CD4-positive, alpha-beta T cell (primary cell): ENCODE measurements at regions not wholly inside any gene's neighbourhood (a gene's known extent, or its start where the extent isn't known, plus 50 kb on each side); places are given as distances from the start of the nearest gene placed in this dataset.

Experiments
- ATAC-seq: fragments of 200-7000 bp; cut with Tn5 transposase; one replicate; pipeline ENCODE4 v1.10.0; 2022; ENCODE audit warnings: mild to moderate bottlenecking; ENCODE audit not compliant: poor library complexity
- CTCF ChIA-PET: fragments of 350-600 bp; sonication (Branson Sonifier 250); formaldehyde crosslinking; loops from one replicate; lab custom pipeline; 2021; ENCODE audit warnings: antibody characterized with exemption, inconsistent platforms; lab: Charles Lee
- POLR2A ChIA-PET: fragments of 350-600 bp; sonication (Branson Sonifier 250); formaldehyde crosslinking; loops from one replicate; lab custom pipeline; 2021; ENCODE audit warnings: antibody characterized with exemption, inconsistent platforms; lab: Charles Lee
- DNase-seq, 14 experiments: peaks; one replicate each; pipeline ENCODE4 v3.0.0-alpha.2; 2013 to 2020; ENCODE audit warnings: mixed read lengths in 2 of 14
- H3K27ac ChIP-seq, 2 donors: one replicate each; pipeline versions ENCODE4 v1.5.1 to v1.7.0; 2013; ENCODE audit warnings: low read length in 2 of 2, low read depth in 1 of 2, mild to moderate bottlenecking in 1 of 2
- H3K27me3 ChIP-seq, 2 experiments: 1 replicate in 1 of 2; 2 replicates in 1 of 2; pipeline versions ENCODE4 v1.6.1 to v1.7.0; 2013; ENCODE audit warnings: low read length in 2 of 2, control low read depth in 1 of 2, mild to moderate bottlenecking in 1 of 2, moderate library complexity in 1 of 2; ENCODE audit not compliant: insufficient read depth in 2 of 2, control insufficient read depth in 1 of 2
- H3K36me3 ChIP-seq: one replicate; pipeline ENCODE4 v1.6.1; 2013; ENCODE audit warnings: low read length, control low read depth; ENCODE audit not compliant: insufficient read depth
- H3K4me1 ChIP-seq: one replicate; pipeline ENCODE4 v1.6.1; 2013; ENCODE audit warnings: low read length, control low read depth; ENCODE audit not compliant: insufficient read depth
- H3K4me3 ChIP-seq: one replicate; pipeline ENCODE4 v1.5.1; 2013; ENCODE audit warnings: mild to moderate bottlenecking, low read length, moderate library complexity
- H3K9me3 ChIP-seq, 2 experiments: 1 replicate in 1 of 2; 2 replicates in 1 of 2; pipeline versions ENCODE4 v1.6.1 to v1.7.0; 2013; ENCODE audit warnings: low read length in 2 of 2, mild to moderate bottlenecking in 2 of 2, control low read depth in 1 of 2, moderate library complexity in 1 of 2; ENCODE audit not compliant: control insufficient read depth in 1 of 2, insufficient read depth in 1 of 2
- H3K27ac Mint-ChIP-seq: one replicate; pipeline ENCODE4 v1.8.0; 2020; ENCODE audit warnings: mixed read lengths
- H3K27me3 Mint-ChIP-seq: one replicate; pipeline ENCODE4 v1.8.0; 2021; ENCODE audit warnings: mixed read lengths
- H3K36me3 Mint-ChIP-seq: one replicate; pipeline ENCODE4 v1.8.0; 2021; ENCODE audit warnings: low read depth, mixed read lengths
- H3K4me1 Mint-ChIP-seq: one replicate; pipeline ENCODE4 v1.8.0; 2021; ENCODE audit warnings: low read depth, mixed read lengths
- H3K4me3 Mint-ChIP-seq: one replicate; pipeline ENCODE4 v1.8.0; 2020; ENCODE audit warnings: mild to moderate bottlenecking, mixed read lengths
- H3K9me3 Mint-ChIP-seq: one replicate; pipeline ENCODE4 v1.8.0; 2020; ENCODE audit warnings: mixed read lengths
- CTCF ChIP-seq: fragments of 200-600 bp; IDR thresholded peaks from one replicate; pipeline ENCODE4 v1.8.0; 2022; ENCODE audit warnings: antibody characterized with exemption, mild to moderate bottlenecking
- intact Hi-C, 2 experiments: fragments of 100-400 bp; cut with DNase I in 1 of 2; cut with micrococcal nuclease in 1 of 2; formaldehyde crosslinking; loops; one replicate each; pipeline versions ENCODE4 v1.15.1 to v1.9.0; 2023 to 2025; cut with DNase I, micrococcal nuclease

- H3K27ac Mint-ChIP-seq: no peak overlapping the region
- ATAC-seq: no peak
- H3K4me3 Mint-ChIP-seq: no peak overlapping the region
- peaks cover 7% of the 10 kb centered on the region for H3K4me1 Mint-ChIP-seq
- H3K4me3 ChIP-seq: no peak overlapping the region
- H3K36me3 ChIP-seq: no peaks in the 10 kb centered on the region
- no peak for DNase-seq
- H3K9me3 Mint-ChIP-seq: no peaks in the 10 kb centered on the region
- H3K27me3 ChIP-seq: no peaks in the 10 kb centered on the region
- CTCF ChIA-PET: no interaction called here
- POLR2A ChIA-PET: no interaction called here
- intact Hi-C loops: no loop called here
- no peaks in the 10 kb centered on the region for H3K9me3 ChIP-seq
- no peak overlapping the region for H3K27ac ChIP-seq
- no peak for TF ChIP-seq CTCF
- no peaks in the 10 kb centered on the region for H3K4me1 ChIP-seq
- H3K27me3 Mint-ChIP-seq: no peaks in the 10 kb centered on the region
- H3K36me3 Mint-ChIP-seq: no peaks in the 10 kb centered on the region
These were observed 164.4 kb upstream of the JARID2 start for GRCh38 chr6:15081447-15081846.

GRCh38 chr6:15082708-15083107 is 163.2 kb upstream of the JARID2 start:
- Histone ChIP-seq H3K36me3 (no peaks in the 10 kb centered on the region), H3K27ac (no peak overlapping the region), H3K9me3 (no peaks in the 10 kb centered on the region), H3K4me3 (no peak overlapping the region), H3K27me3 (no peaks in the 10 kb centered on the region), H3K4me1 (no peaks in the 10 kb centered on the region)
- no peak for TF ChIP-seq CTCF
- no peak for DNase-seq
- ChIA-PET CTCF (no interaction called here), POLR2A (no interaction called here)
- Mint-ChIP-seq H3K4me3 (no peak overlapping the region), H3K36me3 (no peaks in the 10 kb centered on the region), H3K4me1 (peaks cover 4% of the 10 kb centered on the region), H3K27me3 (no peaks in the 10 kb centered on the region), H3K27ac (no peak overlapping the region), H3K9me3 (no peaks in the 10 kb centered on the region)
- intact Hi-C loops: no loop called here
- no peak for ATAC-seq

- no peak for DNase-seq
- ChIA-PET POLR2A (no interaction called here), CTCF (no interaction called here)
- no peaks in the 10 kb centered on the region for H3K27me3 ChIP-seq
- H3K27ac ChIP-seq: no peak overlapping the region
- H3K4me3 ChIP-seq: no peak overlapping the region
- Mint-ChIP-seq H3K27ac (no peak overlapping the region), H3K4me3 (no peak overlapping the region), H3K36me3 (no peaks in the 10 kb centered on the region), H3K4me1 (no peaks in the 10 kb centered on the region), H3K27me3 (no peaks in the 10 kb centered on the region), H3K9me3 (no peaks in the 10 kb centered on the region)
- no peaks in the 10 kb centered on the region for H3K4me1 ChIP-seq
- intact Hi-C loops: no loop called here
- no peak for ATAC-seq
- H3K9me3 ChIP-seq: no peaks in the 10 kb centered on the region
- no peak for TF ChIP-seq CTCF
- H3K36me3 ChIP-seq: no peaks in the 10 kb centered on the region
These were observed 159.3 kb upstream of the JARID2 start for GRCh38 chr6:15086348-15087158.
